TTC549 (cell line): ENCODE measurements at regions not wholly inside any gene's neighbourhood (a gene's known extent, or its start where the extent isn't known, plus 50 kb on each side); places are given as distances from the start of the nearest gene placed in this dataset.
"Not testable (repeated sequence)": the region's sequence is repeated elsewhere in the genome, so short reads cannot be mapped to it uniquely, and the experiment has no call there.

Experiments used
- FAIRE-seq: peaks from 2 replicates; lab custom pipeline; 2012; peaks lifted over from hg19 to GRCh38; lab: Jason Lieb, UNC

DNA sequence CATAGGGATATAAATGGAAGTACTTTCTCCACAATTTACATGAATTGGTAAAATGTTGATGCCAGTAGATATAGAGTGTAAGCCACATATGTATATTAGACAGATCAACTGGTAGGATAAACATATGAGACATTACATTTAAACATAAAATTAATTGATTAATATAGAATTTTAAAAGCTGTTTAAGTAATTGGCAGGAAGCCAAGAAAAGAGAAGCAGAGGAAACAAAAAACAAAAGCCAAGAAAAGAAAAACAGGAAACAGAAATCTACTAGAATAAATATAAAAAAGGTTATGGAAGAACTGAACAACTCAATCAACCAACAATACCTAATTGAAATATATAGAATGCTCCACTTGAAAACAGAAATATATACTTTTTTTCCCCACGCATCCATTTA is 920.1 kb upstream of the TMEFF2 start:
- FAIRE-seq, result no peak

DNA sequence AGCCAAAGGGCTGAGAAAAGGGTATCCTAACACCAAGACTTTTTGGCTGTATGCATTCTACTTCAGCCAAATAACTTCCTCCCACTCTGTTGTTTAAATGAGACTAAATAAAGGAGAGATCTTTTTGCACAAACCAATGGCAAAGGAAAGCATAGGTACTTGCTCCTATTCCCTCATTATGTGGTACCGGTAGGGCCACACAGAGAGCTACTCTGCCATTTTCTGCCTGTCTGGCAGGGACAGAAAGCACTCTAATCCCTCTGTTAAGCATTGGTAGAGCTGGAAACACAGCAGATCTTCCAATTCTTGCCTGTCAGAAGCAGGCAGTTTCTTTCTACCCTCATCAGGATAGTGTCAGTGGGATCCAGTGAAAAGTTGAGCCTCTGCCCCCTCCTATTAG is 918.3 kb upstream of the TMEFF2 start:
- FAIRE-seq, result no peak

DNA sequence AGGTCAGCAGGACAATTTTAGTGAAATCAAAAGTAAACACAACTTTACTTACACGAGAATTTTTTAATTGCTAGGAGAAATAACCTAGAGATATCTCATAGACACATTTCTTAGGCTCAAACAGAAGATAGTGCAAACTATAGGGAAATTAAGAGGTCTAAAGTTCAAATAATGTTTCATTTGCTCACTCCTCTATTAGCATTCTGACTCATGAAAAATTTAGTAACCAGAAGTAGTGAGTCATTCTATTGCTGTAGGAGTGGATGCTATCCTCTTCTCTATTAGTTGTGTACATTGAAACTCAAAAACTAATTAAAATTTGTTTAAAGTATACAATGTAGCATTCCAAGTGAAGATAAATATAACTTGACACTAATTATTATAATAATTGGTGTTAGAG is 908.3 kb upstream of the TMEFF2 start:
- FAIRE-seq, result no peak

DNA sequence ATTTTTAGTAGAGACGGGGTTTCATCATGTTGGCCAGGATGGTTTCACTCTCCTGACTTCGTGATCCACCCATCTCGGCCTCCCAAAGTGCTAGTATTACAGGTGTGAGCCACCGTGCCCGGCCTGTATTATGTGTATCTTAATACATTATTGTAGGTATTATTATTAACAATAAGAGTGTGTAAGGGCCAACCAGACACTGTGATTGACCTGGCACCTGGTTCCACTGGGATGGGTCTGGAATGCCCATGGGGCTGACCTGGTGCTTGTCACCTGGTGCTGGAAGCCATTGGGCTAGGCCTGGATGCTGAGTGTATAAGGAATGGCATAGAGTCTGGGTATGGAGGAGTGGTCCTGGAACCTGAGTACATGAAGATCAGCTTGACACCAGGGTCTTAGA is 906.9 kb upstream of the TMEFF2 start:
- no peak for FAIRE-seq

DNA sequence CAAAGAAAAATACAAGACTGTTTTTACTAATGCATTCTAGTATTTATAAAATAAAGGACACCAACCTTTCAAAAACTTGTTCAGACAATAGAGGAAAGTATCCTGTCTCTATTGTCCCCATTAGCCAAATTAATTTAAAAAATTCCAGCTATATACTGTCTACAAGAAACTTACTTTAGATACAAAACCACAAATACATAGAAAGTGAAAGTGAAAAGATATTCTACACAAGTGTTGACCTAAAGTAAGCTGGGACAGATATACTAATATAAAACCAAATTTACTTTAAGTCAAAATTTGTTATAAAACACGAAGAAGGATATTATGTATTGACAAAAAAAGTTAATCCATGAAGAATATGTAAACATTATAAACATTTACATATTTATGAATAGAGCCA is 893.3 kb upstream of the TMEFF2 start:
- FAIRE-seq, result no peak

GRCh38 chr2:193076995-193077394 is 882.3 kb upstream of the TMEFF2 start:
- FAIRE-seq, result no peak

- no peak for FAIRE-seq
These were observed 880.2 kb upstream of the TMEFF2 start for GRCh38 chr2:193074933-193075332.

DNA sequence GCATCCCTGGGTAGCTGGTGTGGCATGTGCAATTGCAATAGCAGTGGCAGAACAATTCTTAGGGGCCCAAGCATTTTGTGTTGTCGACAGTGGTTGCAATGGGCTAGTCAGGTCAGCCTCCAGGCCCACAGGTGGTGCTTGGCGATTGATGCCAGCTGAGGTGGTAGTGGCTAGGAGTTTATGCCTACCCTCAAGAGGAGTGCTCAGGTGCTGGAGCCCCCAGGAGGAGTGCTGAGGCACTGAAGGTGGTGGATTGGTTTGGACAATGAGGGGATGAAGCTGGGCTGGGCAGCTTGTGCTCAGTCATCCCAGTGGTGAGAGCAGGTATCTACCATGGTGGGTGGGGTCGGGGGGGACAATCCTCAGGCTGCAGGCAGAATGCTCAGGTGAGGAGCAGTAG is 877.9 kb upstream of the TMEFF2 start:
- no peak for FAIRE-seq

DNA sequence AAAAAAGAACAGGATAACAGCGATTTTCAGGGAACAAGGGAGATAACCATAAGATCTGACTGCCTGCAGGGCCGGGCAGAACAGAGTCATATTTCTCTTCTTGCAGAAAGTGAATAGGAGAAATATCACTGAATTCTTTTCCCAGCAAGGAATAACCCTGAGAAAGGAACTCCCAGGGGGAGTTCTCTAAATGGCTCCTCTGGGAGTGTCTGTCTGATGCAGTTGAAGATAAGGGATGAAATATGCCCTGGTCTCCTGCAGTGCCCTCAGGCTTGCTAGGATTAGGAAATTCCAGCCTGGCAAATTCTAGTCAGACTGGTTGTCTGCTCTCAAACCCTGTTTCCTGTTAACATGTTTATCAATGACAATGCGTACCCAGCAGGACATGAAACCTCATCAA is 830.8 kb upstream of the TMEFF2 start:
- not testable (repeated sequence) for FAIRE-seq

DNA sequence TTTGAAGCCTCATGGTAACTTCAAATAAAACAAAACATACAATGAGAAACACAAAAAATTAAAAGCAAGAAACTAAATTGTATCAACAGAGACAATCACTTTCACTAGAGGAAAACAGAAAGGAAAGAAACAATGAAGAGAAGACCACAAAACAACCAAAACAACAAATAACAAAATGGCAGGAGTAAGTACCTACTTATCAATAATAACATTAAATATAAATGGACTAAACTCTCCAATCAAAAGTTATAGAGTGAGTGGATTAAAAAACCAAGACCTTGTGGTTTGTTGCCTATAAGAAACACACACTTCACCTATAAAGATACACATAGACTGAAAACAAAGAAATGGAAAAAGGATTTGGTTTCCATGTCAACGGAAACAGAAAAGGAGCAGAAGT is 830.1 kb upstream of the TMEFF2 start:
- no peak for FAIRE-seq

- FAIRE-seq, result no peak
These were observed 817.1 kb upstream of the TMEFF2 start for GRCh38 chr2:193011870-193012269.

DNA sequence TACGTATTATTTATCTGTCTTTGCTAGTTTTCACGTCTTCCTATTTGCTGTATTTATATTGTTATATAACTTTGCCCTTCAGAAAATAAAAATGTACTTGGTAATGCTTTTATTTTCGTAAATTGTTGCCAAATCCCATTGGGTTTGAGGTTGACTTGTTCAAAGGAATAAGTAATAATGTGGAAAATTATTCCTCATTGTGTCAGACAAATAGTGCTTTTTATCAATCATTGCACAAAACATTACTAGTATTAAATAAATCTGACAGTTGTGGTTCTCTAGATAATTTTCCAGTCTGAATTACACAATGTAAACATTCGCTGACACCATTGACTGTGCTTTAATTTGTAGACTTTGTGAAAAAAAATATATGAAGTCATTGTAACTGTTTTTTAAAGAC is 798.3 kb upstream of the TMEFF2 start:
- no peak for FAIRE-seq

- FAIRE-seq, result no peak
These were observed 788.4 kb upstream of the TMEFF2 start for GRCh38 chr2:192983173-192983572.

DNA sequence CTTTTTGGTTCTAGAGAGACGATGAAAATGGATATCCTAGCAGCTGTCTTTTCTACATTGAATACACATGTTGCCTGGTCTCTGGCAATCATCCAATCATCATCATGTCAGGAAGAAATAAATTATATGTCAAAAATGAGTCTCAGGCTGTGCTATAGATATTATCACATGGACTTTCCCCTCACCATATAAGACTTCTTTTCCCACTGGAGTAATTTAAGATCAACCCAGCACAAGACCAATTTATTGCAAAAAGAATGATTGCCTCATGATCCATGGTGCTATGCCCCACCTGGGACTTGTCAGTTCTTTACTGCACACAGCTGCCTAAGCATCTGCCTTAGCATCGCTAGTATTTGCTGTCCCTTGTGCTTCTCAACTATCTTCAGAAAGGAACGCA is 783.7 kb upstream of the TMEFF2 start:
- no peak for FAIRE-seq

DNA sequence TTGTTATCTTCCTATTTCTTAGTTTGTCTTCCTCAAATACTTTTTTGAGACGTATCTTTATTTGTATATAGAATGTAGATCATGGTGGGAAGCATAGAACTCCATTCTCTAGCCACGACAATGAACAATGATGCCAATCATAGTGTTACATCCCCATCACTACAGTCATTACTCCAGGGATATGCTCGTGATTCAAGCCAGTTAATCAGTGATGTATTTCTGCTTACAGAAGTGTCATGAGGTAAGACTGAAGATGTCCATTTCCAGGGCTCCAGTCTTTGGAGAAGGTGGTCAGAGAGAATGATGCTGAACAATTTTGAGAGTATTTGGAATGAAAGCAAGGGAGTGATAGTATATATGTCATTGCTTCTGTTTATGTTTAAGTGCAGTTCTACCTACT is 777.2 kb upstream of the TMEFF2 start:
- no peak for FAIRE-seq

DNA sequence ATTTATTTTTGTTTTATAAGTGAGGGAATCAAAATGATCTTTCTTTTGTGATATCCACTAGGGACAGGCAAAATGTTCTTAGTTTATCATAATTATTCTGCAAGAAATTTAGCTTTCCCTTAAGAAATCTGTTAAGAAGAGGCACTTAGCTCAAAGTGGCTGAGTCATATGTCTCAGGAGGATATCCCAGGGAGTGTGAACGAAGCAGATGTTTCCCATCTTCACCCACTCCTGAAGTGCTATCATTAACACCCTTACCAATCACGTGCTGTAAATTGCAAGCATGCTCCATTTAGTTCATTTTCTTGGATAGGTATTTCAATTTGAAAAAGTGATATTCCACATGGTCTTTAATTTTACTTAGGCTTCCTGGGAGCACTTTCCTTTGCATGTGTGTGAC is 774.3 kb upstream of the TMEFF2 start:
- no peak for FAIRE-seq

DNA sequence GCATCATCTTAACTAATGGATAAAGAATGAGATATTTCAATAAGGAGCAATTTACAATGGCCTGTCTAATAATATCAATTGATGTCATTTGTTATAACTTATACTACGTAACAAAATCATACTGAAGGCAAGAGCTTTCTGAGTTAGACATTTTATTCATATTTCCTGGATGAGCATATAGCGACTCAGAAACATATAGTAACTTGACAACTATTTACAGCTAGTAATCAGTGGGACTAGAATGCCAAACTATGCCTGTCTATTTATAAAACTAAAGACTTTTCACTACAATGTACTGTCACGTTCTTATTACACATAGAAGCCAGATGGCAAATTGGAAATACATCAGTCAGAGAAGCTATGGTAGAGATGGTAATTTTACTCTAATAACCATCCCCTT is 766.2 kb upstream of the TMEFF2 start:
- no peak for FAIRE-seq

DNA sequence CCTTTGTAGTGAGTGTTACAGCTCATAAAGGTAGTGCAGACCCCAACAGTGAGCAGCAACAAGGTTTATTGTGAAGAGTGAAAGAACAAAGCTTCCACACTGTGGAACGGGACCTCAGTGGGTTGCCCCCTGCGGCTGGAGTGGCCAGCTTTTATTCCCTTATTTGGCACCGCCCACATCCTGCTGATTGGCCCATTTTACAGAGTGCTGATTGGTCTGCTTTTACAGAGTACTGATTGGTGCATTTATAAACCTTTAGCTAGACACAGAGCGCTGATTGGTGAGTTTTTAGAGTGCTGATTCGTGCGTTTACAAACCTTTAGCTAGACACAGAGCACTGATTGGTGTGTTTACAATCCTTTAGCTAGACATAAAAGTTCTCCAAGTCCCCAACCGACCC is 763.9 kb upstream of the TMEFF2 start:
- not testable (repeated sequence) for FAIRE-seq

GRCh38 chr2:192957425-192957824 is 762.7 kb upstream of the TMEFF2 start:
- no peak for FAIRE-seq

DNA sequence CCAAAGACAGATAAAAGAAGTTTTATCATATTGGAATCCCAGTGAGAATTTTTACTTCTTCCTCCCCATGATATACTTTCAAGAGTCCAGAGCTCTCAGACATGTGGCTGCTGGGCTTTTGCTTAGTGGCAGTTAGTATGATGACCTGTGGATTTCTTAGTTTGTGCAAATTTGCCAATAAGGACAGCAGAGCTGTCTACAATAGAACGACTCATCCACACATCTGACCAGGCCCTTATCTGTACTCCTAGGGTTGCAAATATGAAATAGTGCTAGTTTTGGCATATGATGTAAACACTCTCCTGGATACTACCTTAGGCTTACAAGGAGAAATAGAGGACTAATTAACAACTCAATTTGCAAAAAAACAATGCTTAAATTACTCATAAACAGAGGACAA is 758.4 kb upstream of the TMEFF2 start:
- FAIRE-seq, result no peak

GRCh38 chr2:192952245-192952644 is 757.5 kb upstream of the TMEFF2 start:
- FAIRE-seq, result no peak

DNA sequence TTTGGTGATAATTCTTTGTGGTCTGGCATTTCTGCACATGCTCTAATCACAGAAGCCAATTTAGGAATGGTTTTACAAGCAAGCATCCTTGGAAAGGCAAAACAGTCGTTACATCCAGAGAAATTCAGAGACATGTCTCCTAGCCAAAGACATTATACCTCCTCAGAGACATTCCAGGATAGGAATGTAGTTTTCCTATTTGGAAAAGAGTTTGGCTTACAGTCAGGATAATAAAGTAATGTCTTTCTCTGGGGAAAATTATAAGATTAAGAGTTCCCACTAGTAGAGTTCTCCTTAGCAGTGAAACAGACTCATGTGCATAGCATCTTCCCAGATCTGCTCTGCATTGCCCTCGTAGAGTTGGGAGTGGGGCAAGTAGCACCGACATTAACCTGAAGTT is 753.6 kb upstream of the TMEFF2 start:
- FAIRE-seq, result no peak

- no peak for FAIRE-seq
These were observed 752.6 kb upstream of the TMEFF2 start for GRCh38 chr2:192947352-192947751.

DNA sequence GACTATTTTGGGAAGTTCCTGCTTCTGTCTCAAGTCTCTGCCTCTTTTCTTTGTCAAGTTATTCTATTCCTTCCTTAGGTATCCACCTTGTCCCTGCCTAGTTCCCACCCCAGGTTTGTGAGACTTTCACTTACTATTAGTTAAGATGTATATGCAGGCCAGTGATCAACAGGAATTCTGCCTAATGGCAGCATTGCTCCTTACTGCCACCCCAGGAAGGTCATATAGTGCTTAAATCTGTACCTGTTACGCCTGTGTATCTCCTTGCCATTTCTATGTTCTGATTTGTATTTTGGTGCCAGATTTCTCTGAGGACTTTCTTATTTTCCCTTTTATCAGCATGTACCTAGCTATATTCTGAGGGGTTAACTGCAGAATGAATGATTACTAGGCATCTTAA is 746.0 kb upstream of the TMEFF2 start:
- FAIRE-seq, result no peak

GRCh38 chr2:192932376-192932775 is 737.6 kb upstream of the TMEFF2 start:
- no peak for FAIRE-seq

- FAIRE-seq, result not testable (repeated sequence)
These were observed 726.9 kb upstream of the TMEFF2 start for GRCh38 chr2:192921631-192922030.
